ENCODE measurements at regions not wholly inside any gene's neighbourhood (a gene's known extent, or its start where the extent isn't known, plus 50 kb on each side); places are given as distances from the start of the nearest gene placed in this dataset.

DNA sequence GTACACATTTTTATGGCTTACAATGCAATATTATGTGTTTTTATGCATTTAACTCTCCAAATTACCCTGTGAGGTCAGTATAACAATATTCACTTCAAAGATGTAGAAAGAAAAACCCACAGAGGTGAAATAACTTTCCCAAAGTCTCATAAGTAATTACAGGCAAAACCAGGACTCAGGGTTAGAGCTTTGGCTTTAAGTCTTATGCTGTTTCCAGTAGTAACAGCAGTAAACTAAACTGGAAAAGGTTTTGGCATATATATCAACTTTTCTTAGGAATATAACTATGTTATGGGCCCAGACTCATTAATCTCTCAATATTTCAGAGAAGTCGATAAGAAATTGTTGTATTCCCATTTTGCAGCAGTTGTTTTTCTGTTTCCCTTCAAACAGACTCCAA, 206.3 kb upstream of the KCNMB2 start:
- no peak for TF ChIP-seq POLR2A (IDR thresholded peaks at IDR 0.05)
- TF ChIP-seq, protein P1, sequence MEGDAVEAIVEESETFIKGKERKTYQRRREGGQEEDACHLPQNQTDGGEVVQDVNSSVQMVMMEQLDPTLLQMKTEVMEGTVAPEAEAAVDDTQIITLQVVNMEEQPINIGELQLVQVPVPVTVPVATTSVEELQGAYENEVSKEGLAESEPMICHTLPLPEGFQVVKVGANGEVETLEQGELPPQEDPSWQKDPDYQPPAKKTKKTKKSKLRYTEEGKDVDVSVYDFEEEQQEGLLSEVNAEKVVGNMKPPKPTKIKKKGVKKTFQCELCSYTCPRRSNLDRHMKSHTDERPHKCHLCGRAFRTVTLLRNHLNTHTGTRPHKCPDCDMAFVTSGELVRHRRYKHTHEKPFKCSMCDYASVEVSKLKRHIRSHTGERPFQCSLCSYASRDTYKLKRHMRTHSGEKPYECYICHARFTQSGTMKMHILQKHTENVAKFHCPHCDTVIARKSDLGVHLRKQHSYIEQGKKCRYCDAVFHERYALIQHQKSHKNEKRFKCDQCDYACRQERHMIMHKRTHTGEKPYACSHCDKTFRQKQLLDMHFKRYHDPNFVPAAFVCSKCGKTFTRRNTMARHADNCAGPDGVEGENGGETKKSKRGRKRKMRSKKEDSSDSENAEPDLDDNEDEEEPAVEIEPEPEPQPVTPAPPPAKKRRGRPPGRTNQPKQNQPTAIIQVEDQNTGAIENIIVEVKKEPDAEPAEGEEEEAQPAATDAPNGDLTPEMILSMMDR (IDR thresholded peaks at IDR 0.05) = no peak
- no peaks in the 10 kb centered on the region for H3K4me1 ChIP-seq
- H3K36me3 ChIP-seq (ENCODE audit: low read depth, missing control alignments) = no peaks in the 10 kb centered on the region
- DNase-seq = no peak
- H3K27ac ChIP-seq = no peak overlapping the region
- H3K4me3 ChIP-seq = no peak overlapping the region
- H3K9me3 ChIP-seq = no peaks in the 10 kb centered on the region
- intact Hi-C loops (cut with DNase I; ENCODE audit: low total_unique reads) = no loop called here
- WGBS, 2 donors = 73 to 81% methylated on average over 1 of the region's 1 CpG
- no peaks in the 10 kb centered on the region for H3K27me3 ChIP-seq

- TF ChIP-seq POLR2A (IDR thresholded peaks at IDR 0.05) = no peak
- TF ChIP-seq, protein P1 (IDR thresholded peaks at IDR 0.05) = no peak
- WGBS, 2 donors = 87 to 98% methylated on average over 3 of the region's 3 CpGs
- Histone ChIP-seq H3K4me1 (no peaks in the 10 kb centered on the region), H3K36me3 (ENCODE audit: low read depth, missing control alignments) (no peaks in the 10 kb centered on the region), H3K4me3 (no peak overlapping the region), H3K27ac (no peak overlapping the region), H3K9me3 (no peaks in the 10 kb centered on the region), H3K27me3 (no peaks in the 10 kb centered on the region)
- no peak for DNase-seq
- intact Hi-C loops (cut with DNase I; ENCODE audit: low total_unique reads) = no loop called here
Observed at GRCh38 chr3:178334239-178334638, 202.0 kb upstream of the KCNMB2 start.

DNA sequence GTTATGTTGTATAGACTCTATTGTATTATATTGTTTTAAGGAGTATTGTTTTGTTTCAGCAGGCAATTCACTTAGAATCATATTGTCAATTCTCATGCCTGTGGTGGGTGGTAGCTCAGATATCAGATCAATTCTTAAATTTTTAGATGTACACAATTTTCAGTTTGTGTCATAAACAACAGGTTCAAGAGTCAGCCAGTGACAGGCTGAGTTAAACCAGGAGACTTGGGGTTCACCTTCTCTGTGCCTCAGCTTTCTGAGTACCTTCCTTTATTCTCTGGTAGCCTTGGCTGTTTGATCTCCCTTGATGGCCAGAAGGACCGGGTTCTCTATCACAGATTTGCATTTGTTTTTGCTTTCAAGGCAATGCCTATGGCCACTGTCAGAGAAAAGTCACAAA, 199.9 kb upstream of the KCNMB2 start:
- no peaks in the 10 kb centered on the region for H3K36me3 ChIP-seq (ENCODE audit: low read depth, missing control alignments)
- H3K4me3 ChIP-seq = no peak overlapping the region
- no peaks in the 10 kb centered on the region for H3K9me3 ChIP-seq
- no peak for DNase-seq
- H3K27ac ChIP-seq = no peak overlapping the region
- no peaks in the 10 kb centered on the region for H3K27me3 ChIP-seq
- intact Hi-C loops (cut with DNase I; ENCODE audit: low total_unique reads) = no loop called here
- H3K4me1 ChIP-seq = no peaks in the 10 kb centered on the region
- 73 to 84% methylated on average over 1 of the region's 1 CpG for WGBS, 2 donors
- TF ChIP-seq, protein P1 (IDR thresholded peaks at IDR 0.05) = no peak
- no peak for TF ChIP-seq POLR2A (IDR thresholded peaks at IDR 0.05)

GRCh38 chr3:178340506-178340905, 195.7 kb upstream of the KCNMB2 start:
- Histone ChIP-seq H3K27me3 (no peaks in the 10 kb centered on the region), H3K9me3 (no peaks in the 10 kb centered on the region), H3K27ac (no peak overlapping the region), H3K4me1 (peaks cover 9% of the 10 kb centered on the region), H3K36me3 (ENCODE audit: low read depth, missing control alignments) (no peaks in the 10 kb centered on the region), H3K4me3 (no peak overlapping the region)
- DNase-seq = no peak
- intact Hi-C loops (cut with DNase I; ENCODE audit: low total_unique reads) = no loop called here
- WGBS, 2 donors = 65 to 74% methylated on average over 2 of the region's 2 CpGs
- TF ChIP-seq, protein P1 (IDR thresholded peaks at IDR 0.05) = no peak
- TF ChIP-seq POLR2A (IDR thresholded peaks at IDR 0.05) = no peak

- intact Hi-C loops (cut with DNase I; ENCODE audit: low total_unique reads) = no loop called here
- Histone ChIP-seq H3K36me3 (ENCODE audit: low read depth, missing control alignments) (no peaks in the 10 kb centered on the region), H3K27ac (no peak overlapping the region), H3K27me3 (no peaks in the 10 kb centered on the region), H3K4me3 (no peak overlapping the region), H3K9me3 (no peaks in the 10 kb centered on the region), H3K4me1 (peaks cover 9% of the 10 kb centered on the region)
- WGBS, 2 donors = 82 to 83% methylated on average over 7 of the region's 7 CpGs
- TF ChIP-seq, protein P1 (IDR thresholded peaks at IDR 0.05) = no peak
- no peak for TF ChIP-seq POLR2A (IDR thresholded peaks at IDR 0.05)
- no peak for DNase-seq
Observed at GRCh38 chr3:178341636-178342035, 194.6 kb upstream of the KCNMB2 start.

Data from testis (tissue), 2 donors.